GM19023 (cell line): ENCODE measurements at regions not wholly inside any gene's neighbourhood (a gene's known extent, or its start where the extent isn't known, plus 50 kb on each side); places are given as distances from the start of the nearest gene placed in this dataset.
"Not testable (repeated sequence)": the region's sequence is repeated elsewhere in the genome, so short reads cannot be mapped to it uniquely, and the experiment has no call there.

Experiments
- ATAC-seq: cut with Tn5 transposase; IDR thresholded peaks from one replicate; pipeline ENCODE4 v1.9.1; 2021; ENCODE audit warnings: mild to moderate bottlenecking, moderate library complexity; ENCODE audit not compliant: unreplicated experiment

GRCh38 chr15:66993874-66994696, 71.3 kb upstream of the SMAD3 start:
- ATAC-seq: no peak

- ATAC-seq: no peak
Measured at GRCh38 chr15:66994927-66995656, 70.3 kb upstream of the SMAD3 start.

- no peak for ATAC-seq
Measured at GRCh38 chr15:66996094-66996493, 69.3 kb upstream of the SMAD3 start.

- ATAC-seq: no peak
Measured at GRCh38 chr15:66997212-66997611, 68.2 kb upstream of the SMAD3 start.

GRCh38 chr15:66998234-66998633, 67.2 kb upstream of the SMAD3 start:
- not testable (repeated sequence) for ATAC-seq

GRCh38 chr15:66999046-66999968, 66.1 kb upstream of the SMAD3 start:
- ATAC-seq: no peak

- no peak for ATAC-seq
Measured at GRCh38 chr15:67000896-67001295, 64.5 kb upstream of the SMAD3 start.

- ATAC-seq: no peak
Measured at GRCh38 chr15:67002368-67002767, 63.0 kb upstream of the SMAD3 start.

- no peak for ATAC-seq
Measured at GRCh38 chr15:67003586-67003985, 61.8 kb upstream of the SMAD3 start.

- no peak for ATAC-seq
Measured at GRCh38 chr15:67004142-67004541, 61.3 kb upstream of the SMAD3 start.

- no peak for ATAC-seq
Measured at GRCh38 chr15:67005294-67005996, 60.0 kb upstream of the SMAD3 start.

GRCh38 chr15:67006083-67007065, 59.0 kb upstream of the SMAD3 start:
- ATAC-seq: no peak

- no peak for ATAC-seq
Measured at GRCh38 chr15:67009576-67010569, 55.5 kb upstream of the SMAD3 start.

GRCh38 chr15:67010898-67011616, 54.3 kb upstream of the SMAD3 start:
- no peak for ATAC-seq

- ATAC-seq: no peak
Measured at GRCh38 chr15:67011617-67012005, 53.8 kb upstream of the SMAD3 start.

GRCh38 chr15:67013696-67014095, 51.7 kb upstream of the SMAD3 start:
- ATAC-seq: no peak
